A549 (cell line): ENCODE measurements at regions not wholly inside any gene's neighbourhood (a gene's known extent, or its start where the extent isn't known, plus 50 kb on each side); places are given as distances from the start of the nearest gene placed in this dataset.

Experiments used
- ATAC-seq, 2 experiments: fragments of 200-7000 bp in 1 of 2; fragments of >200 bp in 1 of 2; cut with Nextera tagmentation in 1 of 2; cut with Tn5 transposase in 1 of 2; 3 replicates each; pipeline versions ENCODE4 v1.8.0 to v1.9.1; 2018 to 2020; ENCODE audit warnings: mild to moderate bottlenecking in 1 of 2, moderate library complexity in 1 of 2
- CTCF ChIA-PET: fragments of 300-600 bp; sonication (Branson Sonifier 250); formaldehyde crosslinking; extraction: SDS; loops from one replicate; lab custom pipeline; 2021; ENCODE audit warnings: antibody characterized with exemption, inconsistent platforms; lab: Yijun Ruan, JAX
- POLR2A ChIA-PET: fragments of 350-600 bp; formaldehyde crosslinking; extraction: SDS; loops from one replicate; lab custom pipeline; 2021; ENCODE audit warnings: antibody characterized with exemption, inconsistent platforms; lab: Yijun Ruan, JAX
- DNase-seq, 2 experiments: peaks; one replicate each; pipeline versions ENCODE4 v3.0.0 to v3.0.0-alpha.2; 2011 to 2016; ENCODE audit warnings: low read depth in 1 of 2, low spot score in 1 of 2
- FAIRE-seq: peaks from 2 replicates; lab custom pipeline; 2011; peaks lifted over from hg19 to GRCh38; lab: Jason Lieb, UNC
- H3K27ac ChIP-seq, 2 experiments: fragments of >200 bp; sonication (Bioruptor Twin); formaldehyde crosslinking; 3 replicates each; pipeline ENCODE4 v1.5.1; 2016 to 2017
- H3K4me1 ChIP-seq: fragments of >200 bp; sonication (Bioruptor Twin); formaldehyde crosslinking; 3 replicates; pipeline ENCODE4 v1.6.1; 2016
- H3K4me2 ChIP-seq: fragments of >200 bp; sonication (Bioruptor Twin); formaldehyde crosslinking; 3 replicates; pipeline ENCODE4 v1.6.1; 2016
- H3K4me3 ChIP-seq: fragments of >200 bp; sonication (Bioruptor Twin); formaldehyde crosslinking; 3 replicates; pipeline ENCODE4 v1.5.1; 2016
- H3K9me3 ChIP-seq: fragments of >200 bp; sonication (Bioruptor Twin); formaldehyde crosslinking; 3 replicates; pipeline ENCODE4 v1.6.1; 2016
- EHF ChIP-seq: fragments of 250-450 bp; sonication (Bioruptor Pico); IDR thresholded peaks from 2 replicates; pipeline ENCODE4 v1.5.0; 2020; ENCODE audit warnings: mild to moderate bottlenecking
- EHMT2 ChIP-seq: fragments of 200-600 bp; sonication (generic); IDR thresholded peaks from 2 replicates; pipeline ENCODE4 v1.6.1; 2016; ENCODE audit warnings: antibody characterized with exemption, low read depth, mild to moderate bottlenecking, moderate library complexity
- EP300 ChIP-seq, 2 experiments: fragments of >200 bp; sonication (Bioruptor Twin); formaldehyde crosslinking; IDR thresholded peaks; 2 replicates in 1 of 2; 3 replicates in 1 of 2; pipeline ENCODE4 v1.6.1; 2016 to 2017
- FOSL2 ChIP-seq, 2 experiments: fragments of 450-650 bp in 1 of 2; fragments of >200 bp in 1 of 2; sonication (Bioruptor Twin) in 1 of 2; formaldehyde crosslinking; IDR thresholded peaks; 2 replicates each; pipeline versions ENCODE4 v1.5.0 to v1.6.1; 2016 to 2020; ENCODE audit warnings: mild to moderate bottlenecking in 1 of 2, moderate library complexity in 1 of 2
- GATA3 ChIP-seq: IDR thresholded peaks from 2 replicates; pipeline ENCODE4 v1.6.1; 2012; ENCODE audit warnings: borderline replicate concordance
- HOXB13 ChIP-seq: fragments of 250-450 bp; sonication (Bioruptor Pico); IDR thresholded peaks from 2 replicates; pipeline ENCODE4 v1.5.0; 2020; ENCODE audit warnings: low read depth, mild to moderate bottlenecking, moderate library complexity
- JUN ChIP-seq, 2 experiments: fragments of >200 bp; sonication (Bioruptor Twin); formaldehyde crosslinking; IDR thresholded peaks; 2 replicates in 1 of 2; 3 replicates in 1 of 2; pipeline ENCODE4 v1.6.1; 2016 to 2017
- KDM1A ChIP-seq: fragments of 200-600 bp; sonication (generic); IDR thresholded peaks from 2 replicates; pipeline ENCODE4 v1.6.1; 2016; ENCODE audit warnings: low read depth, mild to moderate bottlenecking
- KDM5A ChIP-seq: fragments of 200-600 bp; sonication (generic); IDR thresholded peaks from 2 replicates; pipeline ENCODE4 v1.6.1; 2016; ENCODE audit warnings: antibody characterized with exemption, mild to moderate bottlenecking
- MAFK ChIP-seq: fragments of 450-650 bp; IDR thresholded peaks from 2 replicates; pipeline ENCODE4 v1.6.1; 2014; ENCODE audit not compliant: partially characterized antibody
- MAZ ChIP-seq: fragments of 150-350 bp; IDR thresholded peaks from 2 replicates; pipeline ENCODE4 v1.6.1; 2014; ENCODE audit warnings: antibody characterized with exemption, low read depth, low read length, borderline replicate concordance
- MYC ChIP-seq: IDR thresholded peaks from 2 replicates; pipeline ENCODE4 v1.6.1; 2012; ENCODE audit warnings: mild to moderate bottlenecking, inconsistent platforms, low read length, improper control_type of control experiment, borderline replicate concordance
- NFE2L2 ChIP-seq: fragments of 150-350 bp; conservative IDR thresholded peaks from 2 replicates; pipeline ENCODE4 v1.6.1; 2014; ENCODE audit warnings: low read length
- NPAS2 ChIP-seq: fragments of 250-450 bp; sonication (Bioruptor Pico); IDR thresholded peaks from 2 replicates; pipeline ENCODE4 v1.8.0; 2022; ENCODE audit warnings: mild to moderate bottlenecking, moderate library complexity, borderline replicate concordance
- NR3C1 ChIP-seq: fragments of >200 bp; sonication (Bioruptor Twin); formaldehyde crosslinking; IDR thresholded peaks from 3 replicates; pipeline ENCODE4 v1.6.1; 2017
- POLR2AphosphoS2 ChIP-seq: conservative IDR thresholded peaks from 2 replicates; pipeline ENCODE4 v1.6.1; 2012; ENCODE audit warnings: low read length, improper control_type of control experiment, inconsistent platforms
- RARB ChIP-seq: fragments of 250-450 bp; sonication (Bioruptor Pico); IDR thresholded peaks from 2 replicates; pipeline ENCODE4 v1.8.0; 2021; ENCODE audit warnings: mild to moderate bottlenecking, moderate library complexity
- RCOR1 ChIP-seq: fragments of 150-350 bp; IDR thresholded peaks from 2 replicates; pipeline ENCODE4 v1.6.1; 2014; ENCODE audit warnings: antibody characterized with exemption, low read length, low read depth
- TP53 ChIP-seq: fragments of 250-450 bp; sonication (Bioruptor Pico); IDR thresholded peaks from 2 replicates; pipeline ENCODE4 v1.5.0; 2021; ENCODE audit warnings: mild to moderate bottlenecking, moderate library complexity
- ZC3H11A ChIP-seq: fragments of 450-650 bp; IDR thresholded peaks from 2 replicates; pipeline ENCODE4 v1.6.1; 2014; ENCODE audit warnings: antibody characterized with exemption, mild to moderate bottlenecking
- ZFP36 ChIP-seq: fragments of 450-650 bp; IDR thresholded peaks from 2 replicates; pipeline ENCODE4 v1.6.1; 2014; ENCODE audit warnings: borderline replicate concordance; ENCODE audit not compliant: partially characterized antibody
- WGBS: methylation state at CpG from one replicate; pipeline ENCODE4 v1.1.6; 2017; ENCODE audit errors: missing lambda C conversion rate; 5-methylcytosine and 5-hydroxymethylcytosine counted together
- TF ChIP-seq, protein P1 (sequence below): IDR thresholded peaks from 2 replicates; pipeline ENCODE4 v1.6.1; 2012
- TF ChIP-seq, protein P2 (sequence below): fragments of 150-350 bp; IDR thresholded peaks from 2 replicates; pipeline ENCODE4 v1.6.1; 2014; ENCODE audit warnings: low read depth, mild to moderate bottlenecking, low read length

- ChIA-PET CTCF (no interaction called here), POLR2A (no interaction called here)
- no peaks in the 10 kb centered on the region; the same call in 2 of the 3 replicates for H3K9me3 ChIP-seq
- TF ChIP-seq ZC3H11A (no peak), HOXB13 (CRISPR knock-in tag) (no peak), KDM1A (no peak), RARB (no peak), TP53 (CRISPR knock-in tag) (no peak), MYC (no peak), ZFP36 (no peak), EHF (CRISPR knock-in tag) (no peak), RCOR1 (no peak), NPAS2 (CRISPR knock-in tag) (no peak), GATA3 (no peak), NFE2L2 (no peak), EHMT2 (no peak), POLR2AphosphoS2 (no peak), MAZ (no peak)
- TF ChIP-seq, protein P1, sequence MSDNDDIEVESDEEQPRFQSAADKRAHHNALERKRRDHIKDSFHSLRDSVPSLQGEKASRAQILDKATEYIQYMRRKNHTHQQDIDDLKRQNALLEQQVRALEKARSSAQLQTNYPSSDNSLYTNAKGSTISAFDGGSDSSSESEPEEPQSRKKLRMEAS: no peak
- TF ChIP-seq, protein P2, sequence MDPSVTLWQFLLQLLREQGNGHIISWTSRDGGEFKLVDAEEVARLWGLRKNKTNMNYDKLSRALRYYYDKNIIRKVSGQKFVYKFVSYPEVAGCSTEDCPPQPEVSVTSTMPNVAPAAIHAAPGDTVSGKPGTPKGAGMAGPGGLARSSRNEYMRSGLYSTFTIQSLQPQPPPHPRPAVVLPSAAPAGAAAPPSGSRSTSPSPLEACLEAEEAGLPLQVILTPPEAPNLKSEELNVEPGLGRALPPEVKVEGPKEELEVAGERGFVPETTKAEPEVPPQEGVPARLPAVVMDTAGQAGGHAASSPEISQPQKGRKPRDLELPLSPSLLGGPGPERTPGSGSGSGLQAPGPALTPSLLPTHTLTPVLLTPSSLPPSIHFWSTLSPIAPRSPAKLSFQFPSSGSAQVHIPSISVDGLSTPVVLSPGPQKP: no peak
- 19% methylated on average over 4 of the region's 4 CpGs for WGBS
- H3K4me2 ChIP-seq: no peak overlapping the region
- FAIRE-seq: no peak
- no peak overlapping the region for H3K4me3 ChIP-seq
- H3K4me1 ChIP-seq: no peaks in the 10 kb centered on the region
- no peak for ATAC-seq
- no peak for DNase-seq
- no peak overlapping the region for H3K27ac ChIP-seq
Measured at GRCh38 chr12:60805364-60805763, 1209.5 kb downstream of the SLC16A7 start.

DNA sequence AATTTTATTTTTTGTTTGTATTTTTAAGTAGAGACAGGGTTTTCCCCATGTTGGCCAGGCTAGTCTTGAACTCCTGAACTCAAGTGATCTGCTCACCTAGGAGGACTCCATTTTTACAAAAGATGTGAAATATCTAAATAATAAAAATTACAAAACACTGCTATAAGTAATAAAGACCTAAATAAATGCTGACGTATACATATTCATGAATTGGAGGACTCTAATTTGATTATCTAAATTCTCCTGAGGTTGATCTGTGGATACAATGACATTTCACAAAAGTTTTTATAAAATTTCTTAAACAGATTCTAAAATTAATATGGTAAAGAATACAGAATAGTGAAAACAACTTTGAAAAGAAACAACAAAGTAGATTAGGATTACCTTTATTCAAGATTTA is 1224.0 kb downstream of the SLC16A7 start:
- no peak for ATAC-seq
- CTCF ChIA-PET: no interaction called here
- WGBS: 39% methylated on average over 1 of the region's 1 CpG

DNA sequence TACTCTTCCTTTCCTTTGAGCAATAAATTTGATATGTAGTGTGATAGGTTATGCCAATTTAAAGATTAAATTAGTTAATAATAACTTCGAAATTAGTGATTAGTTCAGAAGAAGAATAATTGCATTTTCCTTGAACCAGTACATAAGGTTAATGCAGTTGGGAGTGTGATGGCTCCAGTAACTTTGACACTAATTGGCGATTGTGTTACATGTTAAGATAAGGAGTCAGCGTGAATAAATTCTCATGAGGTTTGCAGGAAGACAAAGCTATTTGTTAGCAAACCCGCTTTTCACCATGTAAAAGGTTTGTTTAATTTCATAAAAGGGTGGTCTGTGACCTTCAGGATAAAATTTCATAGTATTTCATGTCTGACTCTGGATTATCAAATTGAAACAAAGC is 1226.8 kb downstream of the SLC16A7 start:
- DNase-seq (no peak), ATAC-seq (no peak), FAIRE-seq (no peak)
- no peaks in the 10 kb centered on the region for H3K4me1 ChIP-seq
- CTCF ChIA-PET: no interaction called here
- no peaks in the 10 kb centered on the region; the same call in 2 of the 3 replicates for H3K9me3 ChIP-seq
- POLR2A ChIA-PET: no interaction called here
- no peak overlapping the region for H3K4me3 ChIP-seq
- TF ChIP-seq FOSL2 (IDR thresholded peaks at IDR 0.05) (no peak), FOSL2 (CRISPR knock-in tag; IDR thresholded peaks at IDR 0.05) (no peak), KDM5A (no peak)
- 25% methylated on average over 4 of the region's 4 CpGs for WGBS
- H3K4me2 ChIP-seq: no peak overlapping the region
- no peak overlapping the region for H3K27ac ChIP-seq

More for the DNA sequence above, 1224.0 kb downstream of the SLC16A7 start:
- no peak for FAIRE-seq
- TF ChIP-seq EP300 (IDR thresholded peaks at IDR 0.05) (no peak), MAFK (peak; percentile 87), NR3C1 (no peak), JUN (IDR thresholded peaks at IDR 0.05) (no peak)
- TF ChIP-seq, protein P2: no peak
- TF ChIP-seq, all 56 proteins: peak for 1
- H3K9me3 ChIP-seq: no peaks in the 10 kb centered on the region; the same call in 2 of the 3 replicates
- no peak overlapping the region for H3K4me2 ChIP-seq
- POLR2A ChIA-PET: no interaction called here
- no peaks in the 10 kb centered on the region for H3K4me1 ChIP-seq
- DNase-seq: no peak
- H3K27ac ChIP-seq: no peak overlapping the region
- H3K4me3 ChIP-seq: no peak overlapping the region
